GM23338 (cell line): ENCODE measurements at regions not wholly inside any gene's neighbourhood (a gene's known extent, or its start where the extent isn't known, plus 50 kb on each side); places are given as distances from the start of the nearest gene placed in this dataset.

Source experiments
- CREB1 ChIP-seq: fragments of 250-450 bp; sonication (Bioruptor Pico); IDR thresholded peaks from 2 replicates; pipeline ENCODE4 v1.5.0; 2020; ENCODE audit warnings: low read depth, mild to moderate bottlenecking, moderate library complexity
- CTCF ChIP-seq, 2 experiments: fragments of 200-600 bp in 1 of 2; sonication (generic) in 1 of 2; conservative IDR thresholded peaks; 2 replicates each; pipeline versions ENCODE4 v1.5.1 to v1.6.1; 2016 to 2017; ENCODE audit warnings: antibody characterized with exemption in 2 of 2, low read depth in 2 of 2, mild to moderate bottlenecking in 2 of 2, moderate library complexity in 1 of 2
- EZH2 ChIP-seq: fragments of 200-600 bp; sonication (generic); IDR thresholded peaks from one replicate; pipeline ENCODE4 v1.8.0; 2017; ENCODE audit warnings: antibody characterized with exemption, mild to moderate bottlenecking, low read depth; ENCODE audit not compliant: unreplicated experiment
- EZH2phosphoT487 ChIP-seq: fragments of 200-600 bp; sonication (generic); IDR thresholded peaks from one replicate; pipeline ENCODE4 v1.8.1; 2018; ENCODE audit warnings: antibody characterized with exemption; ENCODE audit not compliant: unreplicated experiment
- JUNB ChIP-seq: IDR thresholded peaks from one replicate; pipeline ENCODE4 v1.6.1; 2016; ENCODE audit warnings: antibody characterized with exemption; ENCODE audit not compliant: unreplicated experiment
- NANOG ChIP-seq: IDR thresholded peaks from 2 replicates; pipeline ENCODE4 v1.6.1; 2016; ENCODE audit warnings: antibody characterized with exemption, borderline replicate concordance
- POLR2AphosphoS5 ChIP-seq: IDR thresholded peaks from 2 replicates; pipeline ENCODE4 v1.6.1; 2016; ENCODE audit warnings: antibody characterized with exemption, low read depth
- REST ChIP-seq: IDR thresholded peaks from one replicate; pipeline ENCODE4 v1.6.1; 2018; ENCODE audit warnings: antibody characterized with exemption; ENCODE audit not compliant: unreplicated experiment

- TF ChIP-seq CTCF (conservative IDR thresholded peaks at IDR 0.05; ENCODE audit: low read depth in 2 of 2) (no peak), POLR2AphosphoS5 (no peak), CREB1 (no peak), EZH2phosphoT487 (no peak), REST (no peak), NANOG (no peak), JUNB (no peak), EZH2 (no peak)
Observed at GRCh38 chr4:174387143-174387542, 103.4 kb downstream of the CEP44 start.
